ENCODE measurements at regions not wholly inside any gene's neighbourhood (a gene's known extent, or its start where the extent isn't known, plus 50 kb on each side); places are given as distances from the start of the nearest gene placed in this dataset.

DNA sequence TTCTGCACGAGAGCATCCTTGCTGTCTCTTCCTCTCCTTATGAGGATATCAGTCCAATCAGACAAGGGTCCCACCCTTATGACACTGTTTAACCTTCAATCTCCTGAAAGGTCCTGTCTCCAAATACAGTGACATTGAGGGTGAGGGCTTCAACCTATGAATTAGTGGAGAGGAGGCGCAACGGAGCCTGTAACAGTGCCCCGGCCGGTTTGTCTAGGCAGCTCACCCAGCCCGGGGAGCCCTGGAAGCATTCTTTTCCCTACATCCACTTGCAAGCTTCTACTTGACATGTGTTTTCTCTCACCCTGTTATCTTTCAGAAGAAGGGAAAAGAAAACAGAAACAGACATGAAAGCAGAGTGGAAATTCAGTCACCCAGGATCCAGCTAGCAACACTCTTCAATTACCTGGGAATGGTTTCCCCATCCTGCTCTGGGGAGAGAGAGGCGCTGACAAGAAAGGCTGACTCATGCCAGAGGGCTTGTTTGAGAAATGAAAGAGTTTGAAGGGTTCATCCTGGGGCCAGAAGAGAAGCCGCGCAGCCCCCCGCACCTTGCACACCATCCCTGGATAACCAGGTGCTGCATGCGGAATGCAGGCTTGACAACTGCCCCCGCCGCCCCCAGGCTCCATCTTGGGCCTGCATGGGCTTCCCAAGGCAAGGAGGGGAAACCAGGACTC is 394.9 kb downstream of the NPHP4 start:
- TF ChIP-seq EP300 (IDR thresholded peaks at IDR 0.05; ENCODE audit: borderline replicate concordance) = no peak
- no peak for TF ChIP-seq TCF12 (IDR thresholded peaks at IDR 0.05; ENCODE audit: low read depth)
- TF ChIP-seq, protein P1, sequence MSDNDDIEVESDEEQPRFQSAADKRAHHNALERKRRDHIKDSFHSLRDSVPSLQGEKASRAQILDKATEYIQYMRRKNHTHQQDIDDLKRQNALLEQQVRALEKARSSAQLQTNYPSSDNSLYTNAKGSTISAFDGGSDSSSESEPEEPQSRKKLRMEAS (IDR thresholded peaks at IDR 0.05) = no peak
- TF ChIP-seq EGR1 (IDR thresholded peaks at IDR 0.05) = no peak
- TF ChIP-seq YY1 (IDR thresholded peaks at IDR 0.05; ENCODE audit: low read depth) = no peak
- no peak for TF ChIP-seq FOXM1 (IDR thresholded peaks at IDR 0.05; ENCODE audit: borderline replicate concordance, low read depth)

All from Ishikawa (cell line).